Mucosa of stomach (tissue), 1 donor: ENCODE measurements at regions not wholly inside any gene's neighbourhood (a gene's known extent, or its start where the extent isn't known, plus 50 kb on each side); places are given as distances from the start of the nearest gene placed in this dataset.

ENCODE experiments used
- H3K27me3 ChIP-seq: one replicate; pipeline ENCODE4 v1.7.0; 2013; ENCODE audit warnings: mild to moderate bottlenecking, low read length; ENCODE audit not compliant: control insufficient read depth, insufficient read depth
- H3K36me3 ChIP-seq: one replicate; pipeline ENCODE4 v1.7.0; 2013; ENCODE audit warnings: low read length; ENCODE audit not compliant: control insufficient read depth, insufficient read depth
- H3K4me1 ChIP-seq: one replicate; pipeline ENCODE4 v1.7.0; 2013; ENCODE audit warnings: mild to moderate bottlenecking, low read length; ENCODE audit not compliant: control insufficient read depth, insufficient read depth
- H3K4me3 ChIP-seq: one replicate; pipeline ENCODE4 v1.7.0; 2013; ENCODE audit warnings: low read length
- H3K9ac ChIP-seq: one replicate; pipeline ENCODE4 v1.7.0; 2013; ENCODE audit warnings: mild to moderate bottlenecking, low read length, moderate library complexity
- H3K9me3 ChIP-seq: one replicate; pipeline ENCODE4 v1.7.0; 2013; ENCODE audit warnings: mild to moderate bottlenecking, low read length, moderate library complexity; ENCODE audit not compliant: control insufficient read depth
- donor health status: Pancreatic carcinoma.

DNA sequence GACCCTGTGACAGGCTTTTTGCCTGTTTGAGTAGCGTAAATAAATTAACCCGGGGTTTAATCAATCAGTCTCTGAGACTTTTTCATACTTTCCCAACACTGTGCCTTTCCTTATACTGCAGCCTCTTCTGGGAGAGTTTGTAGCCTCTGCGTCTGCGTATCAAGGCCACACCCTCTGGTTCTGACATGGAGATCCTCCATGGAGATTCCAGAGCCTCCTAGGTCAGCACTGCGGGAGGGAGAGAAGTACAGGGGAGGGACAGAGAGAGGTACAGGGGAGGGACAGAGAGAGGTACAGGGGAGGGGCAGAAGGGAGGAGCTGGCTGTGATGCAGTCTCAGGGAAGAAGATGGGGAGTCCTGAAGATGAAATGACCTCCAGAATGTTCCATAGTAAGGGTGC, 166.0 kb downstream of the ARL4C start:
- H3K4me1 ChIP-seq, result no peaks in the 10 kb centered on the region
- no peaks in the 10 kb centered on the region for H3K9me3 ChIP-seq
- H3K36me3 ChIP-seq, result no peaks in the 10 kb centered on the region

DNA sequence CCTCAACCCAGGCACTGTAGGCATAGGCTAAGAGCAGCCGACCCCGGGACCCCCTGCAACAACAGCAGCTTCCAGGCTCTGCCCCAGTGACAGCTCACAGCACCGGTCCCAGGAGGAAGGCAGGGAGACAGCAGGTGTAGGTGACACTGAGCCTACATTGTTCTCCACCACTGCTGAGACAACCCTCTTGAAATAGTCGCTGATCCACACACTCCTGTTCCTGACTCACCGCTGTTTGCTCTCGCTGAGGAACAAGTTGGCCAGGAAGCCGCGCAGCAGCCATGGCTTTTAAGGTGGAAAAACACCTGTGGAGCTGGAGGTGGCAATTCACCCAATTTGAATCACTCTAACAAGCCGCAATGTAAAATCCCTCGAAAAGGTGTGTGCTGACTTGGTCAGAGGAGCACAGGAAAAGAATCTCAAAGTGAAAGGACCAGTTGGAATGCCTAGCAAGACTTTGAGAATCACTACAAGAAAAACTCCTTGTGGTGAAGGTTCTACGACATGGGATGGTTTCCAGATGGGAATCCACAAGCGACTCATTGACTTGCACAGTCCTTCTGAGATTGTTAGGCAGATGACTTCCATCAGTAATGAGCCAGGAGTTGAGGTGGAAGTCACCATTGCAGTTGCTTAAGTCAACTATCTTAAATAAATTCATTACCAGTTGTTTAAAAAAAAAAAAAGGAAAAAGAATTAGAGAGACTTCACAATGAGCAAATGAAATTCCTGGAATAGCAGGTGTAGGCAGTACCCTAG, 167.5 kb downstream of the ARL4C start:
- Histone ChIP-seq H3K4me3 (no peak overlapping the region), H3K9ac (no peak overlapping the region), H3K36me3 (no peaks in the 10 kb centered on the region), H3K27me3 (no peaks in the 10 kb centered on the region), H3K9me3 (no peaks in the 10 kb centered on the region), H3K4me1 (no peaks in the 10 kb centered on the region)

More for the DNA sequence above, 166.0 kb downstream of the ARL4C start:
- H3K27me3 ChIP-seq, result no peaks in the 10 kb centered on the region
- no peak overlapping the region for H3K4me3 ChIP-seq
- no peak overlapping the region for H3K9ac ChIP-seq

DNA sequence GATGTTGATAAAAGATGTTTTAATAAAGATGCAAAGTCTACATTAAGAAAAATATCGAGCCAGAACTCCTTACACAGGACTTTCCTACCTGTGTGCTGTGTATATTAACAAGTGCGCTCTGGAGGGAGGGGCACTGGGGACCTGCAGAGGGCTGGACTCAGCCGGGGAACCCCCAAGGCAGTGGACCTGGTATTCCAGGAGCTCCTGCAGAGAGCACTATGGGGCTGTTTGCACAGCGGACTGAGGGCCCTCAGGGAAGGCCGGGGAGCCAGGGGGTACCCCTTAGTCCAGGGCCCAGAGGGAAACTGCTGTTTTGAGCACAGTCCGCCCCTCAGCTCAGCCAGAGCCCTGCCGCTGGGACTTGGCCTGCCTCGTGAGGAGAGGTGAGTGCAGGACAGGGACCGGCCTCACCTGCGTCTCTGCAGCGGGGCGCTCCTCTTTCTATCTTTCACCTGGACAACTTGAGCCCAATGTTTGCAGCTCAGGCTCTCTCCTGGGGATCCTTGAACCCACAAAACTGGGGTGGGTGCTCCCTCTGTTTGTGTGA, 168.4 kb downstream of the ARL4C start:
- no peaks in the 10 kb centered on the region for H3K9me3 ChIP-seq
- no peaks in the 10 kb centered on the region for H3K36me3 ChIP-seq
- no peak overlapping the region for H3K9ac ChIP-seq
- no peaks in the 10 kb centered on the region for H3K27me3 ChIP-seq
- no peaks in the 10 kb centered on the region for H3K4me1 ChIP-seq
- no peak overlapping the region for H3K4me3 ChIP-seq

DNA sequence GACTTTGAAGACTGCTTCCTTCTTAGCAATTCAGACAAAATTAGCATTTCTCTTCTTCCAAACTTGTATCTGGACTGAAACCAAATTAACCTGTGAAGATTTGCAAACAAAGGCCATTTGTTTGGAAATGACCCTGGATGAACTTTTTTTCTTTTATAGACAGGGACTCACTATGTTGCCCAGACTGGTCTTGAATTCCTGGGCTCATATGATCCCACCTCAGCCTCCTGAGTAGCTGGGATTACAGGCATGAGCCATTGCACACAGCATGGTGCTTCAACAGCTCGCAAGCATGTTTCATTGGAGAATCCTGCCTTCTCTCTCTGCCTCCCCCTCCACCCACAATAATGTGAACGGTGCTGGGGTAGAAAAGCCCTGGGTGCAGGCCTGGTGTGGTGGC, 170.2 kb downstream of the ARL4C start:
- no peak overlapping the region for H3K4me3 ChIP-seq
- no peak overlapping the region for H3K9ac ChIP-seq
- no peaks in the 10 kb centered on the region for H3K4me1 ChIP-seq
- no peaks in the 10 kb centered on the region for H3K9me3 ChIP-seq
- H3K36me3 ChIP-seq, result no peaks in the 10 kb centered on the region
- H3K27me3 ChIP-seq, result no peaks in the 10 kb centered on the region

DNA sequence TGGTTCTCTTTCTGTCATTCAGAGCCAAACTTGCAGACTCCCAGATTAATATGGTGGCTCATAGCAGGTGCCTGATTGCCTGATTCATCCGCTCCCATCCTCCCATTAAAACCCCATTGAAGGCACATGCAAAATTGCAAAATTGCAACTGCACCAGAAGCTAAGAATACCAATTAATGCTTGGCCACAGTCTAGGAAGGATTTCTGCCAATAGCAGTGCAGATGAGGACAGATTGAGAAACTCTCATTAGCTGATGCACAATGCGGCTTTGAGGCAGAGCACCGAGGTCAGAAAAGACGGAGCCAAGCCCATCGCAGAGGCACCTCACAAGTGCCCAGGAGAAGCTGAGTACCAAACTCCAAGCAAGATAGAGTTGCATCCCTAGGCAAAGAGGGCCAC, 172.8 kb downstream of the ARL4C start:
- Histone ChIP-seq H3K9me3 (no peaks in the 10 kb centered on the region), H3K4me1 (no peaks in the 10 kb centered on the region), H3K36me3 (no peaks in the 10 kb centered on the region), H3K4me3 (no peak overlapping the region), H3K9ac (no peak overlapping the region), H3K27me3 (no peaks in the 10 kb centered on the region)

DNA sequence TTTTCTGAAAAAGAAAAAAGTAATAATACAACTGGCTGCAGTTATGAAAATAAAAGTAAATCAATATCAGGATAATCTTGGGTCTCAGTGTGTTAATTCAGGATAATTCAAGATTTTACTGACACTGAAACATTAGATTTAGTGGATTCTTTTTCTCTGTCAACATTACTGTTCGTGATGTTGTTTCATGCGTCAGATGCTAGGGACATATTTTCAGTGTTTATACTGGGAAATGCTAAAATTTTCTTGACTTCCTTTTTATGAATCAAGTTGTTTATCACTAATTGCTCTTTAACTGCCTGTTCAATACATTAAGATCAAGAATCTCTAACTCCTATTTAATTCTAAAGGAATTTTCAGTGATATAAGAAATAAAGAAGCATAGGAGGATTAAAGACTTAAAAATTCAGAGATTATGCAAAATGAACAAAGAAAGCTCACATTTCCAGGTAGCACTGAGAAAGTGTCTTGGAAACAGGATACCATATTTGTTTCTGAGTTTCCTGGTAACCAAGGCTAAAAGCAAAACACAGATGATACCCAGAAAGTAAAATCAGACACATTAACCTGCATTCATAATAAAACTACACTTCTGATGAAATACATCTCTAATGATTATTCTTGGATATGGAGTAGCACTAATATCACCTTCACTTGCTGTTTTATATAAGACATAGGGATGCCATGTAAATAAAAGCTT, 174.0 kb downstream of the ARL4C start:
- H3K9ac ChIP-seq, result no peak overlapping the region
- H3K4me1 ChIP-seq, result no peaks in the 10 kb centered on the region
- H3K36me3 ChIP-seq, result no peaks in the 10 kb centered on the region
- H3K9me3 ChIP-seq, result no peaks in the 10 kb centered on the region
- no peaks in the 10 kb centered on the region for H3K27me3 ChIP-seq
- no peak overlapping the region for H3K4me3 ChIP-seq

DNA sequence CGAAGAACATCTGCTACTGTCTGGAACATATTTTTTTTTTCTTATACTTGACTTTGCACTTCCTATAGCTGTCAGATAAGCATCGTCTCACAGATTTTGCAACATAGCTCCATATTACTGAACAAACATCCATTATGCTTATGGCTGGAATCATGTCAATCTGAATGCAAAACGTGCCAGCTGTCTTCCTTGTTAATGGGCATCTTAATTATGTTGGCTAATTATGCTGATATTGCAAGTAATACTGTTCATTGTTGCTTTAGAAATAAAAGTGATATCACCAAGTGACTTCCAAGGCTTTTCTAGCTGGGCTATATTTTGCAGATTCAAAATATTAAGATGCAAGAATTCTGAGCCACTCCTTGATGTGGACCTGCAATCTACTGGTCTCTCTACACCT, 176.8 kb downstream of the ARL4C start:
- Histone ChIP-seq H3K9ac (no peak overlapping the region), H3K36me3 (no peaks in the 10 kb centered on the region)

DNA sequence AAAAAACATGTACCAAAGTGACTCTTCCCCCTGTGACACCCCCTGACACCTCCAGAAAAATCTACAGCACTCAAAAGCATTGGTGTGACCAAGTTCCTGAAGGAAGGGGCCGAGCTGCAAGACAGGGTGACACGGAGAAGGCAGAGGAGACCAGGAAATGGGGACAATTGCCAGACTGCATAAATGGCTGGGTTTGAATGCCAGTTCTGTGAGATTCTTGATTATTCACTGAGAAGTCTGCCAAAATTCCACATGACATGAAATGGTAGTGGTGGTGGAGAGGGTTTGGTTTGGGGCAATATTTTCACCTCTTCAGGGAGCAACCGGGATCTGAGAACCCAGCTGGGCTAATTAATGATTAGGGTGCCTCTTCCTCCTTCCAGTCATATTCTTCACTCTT, 178.5 kb downstream of the ARL4C start:
- Histone ChIP-seq H3K9ac (no peak overlapping the region), H3K4me3 (no peak overlapping the region), H3K9me3 (no peaks in the 10 kb centered on the region), H3K27me3 (no peaks in the 10 kb centered on the region), H3K36me3 (no peaks in the 10 kb centered on the region), H3K4me1 (no peaks in the 10 kb centered on the region)

More for the DNA sequence above, 176.8 kb downstream of the ARL4C start:
- Histone ChIP-seq H3K27me3 (no peaks in the 10 kb centered on the region), H3K4me3 (no peak overlapping the region), H3K9me3 (no peaks in the 10 kb centered on the region), H3K4me1 (no peaks in the 10 kb centered on the region)

DNA sequence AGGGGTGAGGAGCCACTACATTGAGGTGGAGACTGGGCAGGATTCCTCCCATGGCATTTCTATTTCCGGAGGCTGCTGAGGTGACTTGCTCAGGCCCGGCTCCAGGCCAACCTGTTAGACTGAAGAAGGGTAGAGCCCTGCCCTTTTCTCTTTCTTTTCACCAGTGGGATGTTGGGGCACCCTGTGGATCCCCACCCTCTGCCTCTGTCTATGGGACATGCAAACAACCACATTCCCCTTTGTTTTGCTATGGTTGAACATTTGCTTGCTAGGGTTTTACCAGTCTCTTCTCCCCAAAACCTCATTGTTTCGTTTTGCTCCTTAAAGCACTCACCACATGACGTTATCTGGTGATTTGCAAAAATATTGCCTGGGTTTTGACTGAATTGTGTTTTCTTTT, 183.3 kb downstream of the ARL4C start:
- H3K36me3 ChIP-seq, result no peaks in the 10 kb centered on the region
- H3K4me3 ChIP-seq, result no peak overlapping the region
- H3K4me1 ChIP-seq, result no peaks in the 10 kb centered on the region
- H3K27me3 ChIP-seq, result no peaks in the 10 kb centered on the region
- H3K9ac ChIP-seq, result no peak overlapping the region
- H3K9me3 ChIP-seq, result no peaks in the 10 kb centered on the region

DNA sequence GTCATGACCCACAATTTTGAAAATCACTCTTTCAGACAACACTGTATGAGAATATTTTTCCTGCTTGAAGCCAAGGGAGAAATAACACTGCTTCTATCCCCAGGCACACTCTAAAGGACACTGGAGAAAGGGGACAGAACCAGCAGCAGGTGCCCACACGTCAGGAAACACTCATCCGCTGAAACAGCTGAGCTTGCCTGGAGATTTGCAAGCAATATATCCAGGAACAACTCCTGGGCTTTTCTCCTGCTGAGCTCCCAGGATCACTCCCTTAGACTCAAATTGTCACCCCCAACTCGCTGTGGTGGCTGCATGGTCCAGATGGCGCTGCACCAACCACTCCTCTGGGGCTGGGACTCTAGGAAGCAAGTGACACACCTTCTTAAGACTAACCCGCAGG, 186.7 kb downstream of the ARL4C start:
- H3K4me1 ChIP-seq, result no peaks in the 10 kb centered on the region
- no peaks in the 10 kb centered on the region for H3K9me3 ChIP-seq
- H3K27me3 ChIP-seq, result no peaks in the 10 kb centered on the region
- H3K4me3 ChIP-seq, result no peak overlapping the region
- H3K9ac ChIP-seq, result no peak overlapping the region
- H3K36me3 ChIP-seq, result no peaks in the 10 kb centered on the region

DNA sequence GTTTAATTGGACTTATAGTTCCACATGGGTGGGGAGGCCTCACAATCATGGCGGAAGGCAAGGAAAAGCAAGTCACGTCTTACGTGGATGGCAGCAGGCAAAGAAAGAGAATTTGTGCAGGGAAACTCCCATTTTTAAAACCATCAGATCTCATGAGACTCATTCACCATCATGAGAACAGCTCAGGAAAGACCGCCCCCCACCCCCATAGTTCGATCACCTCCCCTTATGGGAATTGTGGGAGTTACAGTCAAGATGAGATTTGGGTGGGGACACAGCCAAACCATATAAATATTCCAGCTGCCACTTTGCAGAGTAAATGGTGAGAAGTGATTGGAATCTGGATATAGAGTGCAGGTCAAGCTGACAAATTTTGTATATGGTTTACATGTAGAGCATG, 187.4 kb downstream of the ARL4C start:
- no peak overlapping the region for H3K9ac ChIP-seq
- H3K4me3 ChIP-seq, result no peak overlapping the region
- H3K4me1 ChIP-seq, result no peaks in the 10 kb centered on the region
- no peaks in the 10 kb centered on the region for H3K36me3 ChIP-seq
- no peaks in the 10 kb centered on the region for H3K9me3 ChIP-seq
- H3K27me3 ChIP-seq, result no peaks in the 10 kb centered on the region

DNA sequence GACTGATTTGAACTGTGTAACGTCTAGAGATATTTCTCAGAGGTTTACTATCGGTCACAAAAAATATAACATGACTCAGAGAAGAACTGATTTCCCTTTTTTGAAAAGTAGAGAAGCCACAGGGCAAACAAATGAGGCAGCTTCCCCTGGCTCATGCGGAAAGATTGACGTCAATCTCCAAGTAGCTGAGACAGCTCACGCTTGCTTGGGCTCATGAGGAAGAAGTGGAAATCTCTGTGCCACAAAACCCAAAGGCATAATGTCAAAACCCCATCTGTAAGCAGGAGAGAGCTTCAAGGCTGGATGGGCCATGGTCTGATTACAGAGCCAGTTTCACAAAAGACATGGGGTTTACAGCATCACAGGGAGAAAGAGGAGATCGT, 188.1 kb downstream of the ARL4C start:
- Histone ChIP-seq H3K4me1 (no peaks in the 10 kb centered on the region), H3K9me3 (no peaks in the 10 kb centered on the region), H3K9ac (no peak overlapping the region), H3K27me3 (no peaks in the 10 kb centered on the region), H3K4me3 (no peak overlapping the region), H3K36me3 (no peaks in the 10 kb centered on the region)
